ENCODE measurements at regions not wholly inside any gene's neighbourhood (a gene's known extent, or its start where the extent isn't known, plus 50 kb on each side); places are given as distances from the start of the nearest gene placed in this dataset.
"Not testable (repeated sequence)": the region's sequence is repeated elsewhere in the genome, so short reads cannot be mapped to it uniquely, and the experiment has no call there.

DNA sequence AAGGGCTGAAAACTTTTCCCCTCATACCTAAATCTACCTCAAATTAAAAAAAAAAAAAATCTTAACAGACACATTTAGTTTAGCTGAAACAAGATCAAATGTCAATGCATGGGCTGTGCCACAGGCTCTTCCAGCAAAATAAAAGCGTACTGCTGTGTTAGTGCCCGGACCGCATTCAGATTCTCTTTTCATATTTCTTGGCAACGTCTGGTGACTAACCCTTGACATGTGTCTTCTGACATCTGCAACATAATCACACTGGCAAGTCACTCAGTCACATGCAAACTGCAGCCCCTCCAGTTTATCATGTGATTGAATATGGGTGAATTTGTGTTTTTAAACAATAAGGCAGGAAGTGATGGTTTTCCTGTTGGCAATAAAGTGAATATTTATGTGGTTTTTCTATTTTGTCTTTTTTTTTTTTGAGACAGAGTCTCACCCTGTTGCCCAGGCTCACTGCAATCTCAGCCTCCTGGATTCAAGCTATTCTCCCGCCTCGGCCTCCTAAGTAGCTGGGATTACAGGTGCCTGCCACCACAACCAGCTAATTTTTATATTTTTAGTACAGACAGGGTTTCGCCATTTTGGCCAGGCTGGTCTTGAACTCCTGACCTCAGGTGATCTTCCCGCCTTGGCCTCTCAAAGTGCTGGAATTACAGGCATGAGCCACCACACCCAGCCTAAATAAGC lies 75.2 kb downstream of the CLEC18A start:
- TF ChIP-seq SIN3A (IDR thresholded peaks at IDR 0.05; ENCODE audit: borderline replicate concordance, insufficient read depth, low read depth, low read length); POLR2AphosphoS5 (IDR thresholded peaks at IDR 0.05; ENCODE audit: low read depth, low read length); TCF7L2 (IDR thresholded peaks at IDR 0.05; ENCODE audit: low read depth, low read length): not testable (repeated sequence)
- TF ChIP-seq, protein P1, sequence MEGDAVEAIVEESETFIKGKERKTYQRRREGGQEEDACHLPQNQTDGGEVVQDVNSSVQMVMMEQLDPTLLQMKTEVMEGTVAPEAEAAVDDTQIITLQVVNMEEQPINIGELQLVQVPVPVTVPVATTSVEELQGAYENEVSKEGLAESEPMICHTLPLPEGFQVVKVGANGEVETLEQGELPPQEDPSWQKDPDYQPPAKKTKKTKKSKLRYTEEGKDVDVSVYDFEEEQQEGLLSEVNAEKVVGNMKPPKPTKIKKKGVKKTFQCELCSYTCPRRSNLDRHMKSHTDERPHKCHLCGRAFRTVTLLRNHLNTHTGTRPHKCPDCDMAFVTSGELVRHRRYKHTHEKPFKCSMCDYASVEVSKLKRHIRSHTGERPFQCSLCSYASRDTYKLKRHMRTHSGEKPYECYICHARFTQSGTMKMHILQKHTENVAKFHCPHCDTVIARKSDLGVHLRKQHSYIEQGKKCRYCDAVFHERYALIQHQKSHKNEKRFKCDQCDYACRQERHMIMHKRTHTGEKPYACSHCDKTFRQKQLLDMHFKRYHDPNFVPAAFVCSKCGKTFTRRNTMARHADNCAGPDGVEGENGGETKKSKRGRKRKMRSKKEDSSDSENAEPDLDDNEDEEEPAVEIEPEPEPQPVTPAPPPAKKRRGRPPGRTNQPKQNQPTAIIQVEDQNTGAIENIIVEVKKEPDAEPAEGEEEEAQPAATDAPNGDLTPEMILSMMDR (IDR thresholded peaks at IDR 0.05) = not testable (repeated sequence)
- TF ChIP-seq, protein P2, sequence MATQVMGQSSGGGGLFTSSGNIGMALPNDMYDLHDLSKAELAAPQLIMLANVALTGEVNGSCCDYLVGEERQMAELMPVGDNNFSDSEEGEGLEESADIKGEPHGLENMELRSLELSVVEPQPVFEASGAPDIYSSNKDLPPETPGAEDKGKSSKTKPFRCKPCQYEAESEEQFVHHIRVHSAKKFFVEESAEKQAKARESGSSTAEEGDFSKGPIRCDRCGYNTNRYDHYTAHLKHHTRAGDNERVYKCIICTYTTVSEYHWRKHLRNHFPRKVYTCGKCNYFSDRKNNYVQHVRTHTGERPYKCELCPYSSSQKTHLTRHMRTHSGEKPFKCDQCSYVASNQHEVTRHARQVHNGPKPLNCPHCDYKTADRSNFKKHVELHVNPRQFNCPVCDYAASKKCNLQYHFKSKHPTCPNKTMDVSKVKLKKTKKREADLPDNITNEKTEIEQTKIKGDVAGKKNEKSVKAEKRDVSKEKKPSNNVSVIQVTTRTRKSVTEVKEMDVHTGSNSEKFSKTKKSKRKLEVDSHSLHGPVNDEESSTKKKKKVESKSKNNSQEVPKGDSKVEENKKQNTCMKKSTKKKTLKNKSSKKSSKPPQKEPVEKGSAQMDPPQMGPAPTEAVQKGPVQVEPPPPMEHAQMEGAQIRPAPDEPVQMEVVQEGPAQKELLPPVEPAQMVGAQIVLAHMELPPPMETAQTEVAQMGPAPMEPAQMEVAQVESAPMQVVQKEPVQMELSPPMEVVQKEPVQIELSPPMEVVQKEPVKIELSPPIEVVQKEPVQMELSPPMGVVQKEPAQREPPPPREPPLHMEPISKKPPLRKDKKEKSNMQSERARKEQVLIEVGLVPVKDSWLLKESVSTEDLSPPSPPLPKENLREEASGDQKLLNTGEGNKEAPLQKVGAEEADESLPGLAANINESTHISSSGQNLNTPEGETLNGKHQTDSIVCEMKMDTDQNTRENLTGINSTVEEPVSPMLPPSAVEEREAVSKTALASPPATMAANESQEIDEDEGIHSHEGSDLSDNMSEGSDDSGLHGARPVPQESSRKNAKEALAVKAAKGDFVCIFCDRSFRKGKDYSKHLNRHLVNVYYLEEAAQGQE (IDR thresholded peaks at IDR 0.05; ENCODE audit: insufficient read depth in 1 of 2, low read depth in 2 of 2, low read length in 1 of 2) = not testable (repeated sequence)
